Esophagus squamous epithelium (tissue), 5 donors: ENCODE measurements at regions not wholly inside any gene's neighbourhood (a gene's known extent, or its start where the extent isn't known, plus 50 kb on each side); places are given as distances from the start of the nearest gene placed in this dataset.

Experiments used
- DNase-seq: peaks from one replicate; lab custom pipeline; 2025; lab: John Stamatoyannopoulos, UW
- H3K27ac ChIP-seq, 4 donors: fragments of 200-600 bp; sonication (generic); one replicate each; pipeline ENCODE4 v1.5.1; 2016 to 2019; ENCODE audit warnings: mild to moderate bottlenecking in 1 of 4
- H3K27me3 ChIP-seq, 4 donors: fragments of 200-600 bp; sonication (generic); 1 replicate in 3 of 4; 2 replicates in 1 of 4; pipeline versions ENCODE4 v1.5.1 to v1.6.0; 2017 to 2021; ENCODE audit warnings: antibody characterized with exemption in 1 of 4
- H3K36me3 ChIP-seq, 3 donors: fragments of 200-600 bp; sonication (generic); one replicate each; pipeline ENCODE4 v1.5.1; 2016 to 2019
- H3K4me1 ChIP-seq, 3 donors: fragments of 200-600 bp; sonication (generic); one replicate each; pipeline ENCODE4 v1.5.1; 2017 to 2019
- H3K4me3 ChIP-seq, 4 donors: fragments of 200-600 bp; sonication (generic); 1 replicate in 3 of 4; 2 replicates in 1 of 4; pipeline ENCODE4 v1.5.1; 2016 to 2019; ENCODE audit warnings: mild to moderate bottlenecking in 2 of 4, moderate library complexity in 1 of 4
- H3K9me3 ChIP-seq, 3 donors: fragments of 200-600 bp; sonication (generic); one replicate each; pipeline ENCODE4 v1.5.1; 2016 to 2019
- POLR2A ChIP-seq, 4 donors: fragments of 450-650 bp; IDR thresholded peaks; one replicate each; pipeline ENCODE4 v1.6.1; 2017; ENCODE audit warnings: antibody characterized with exemption in 4 of 4, mild to moderate bottlenecking in 4 of 4, moderate library complexity in 3 of 4
- WGBS, 2 donors: methylation state at CpG; one replicate each; pipeline ENCODE4 v1.1.5; 2018; 5-methylcytosine and 5-hydroxymethylcytosine counted together
- intact Hi-C: fragments of 100-400 bp; cut with DNase I; formaldehyde crosslinking; loops from one replicate; pipeline ENCODE4 v1.15.0; 2022
- TF ChIP-seq, protein P1 (sequence below), 6 experiments: fragments of 450-650 bp in 4 of 6; fragments of 200-600 bp in 2 of 6; sonication (generic) in 2 of 6; IDR thresholded peaks; one replicate each; pipeline ENCODE4 v1.5.1; 2016 to 2019; ENCODE audit warnings: antibody characterized with exemption in 6 of 6, mild to moderate bottlenecking in 4 of 6, moderate library complexity in 4 of 6
- donor health status: DM: yes; HTN: yes; CAD: no.

DNA sequence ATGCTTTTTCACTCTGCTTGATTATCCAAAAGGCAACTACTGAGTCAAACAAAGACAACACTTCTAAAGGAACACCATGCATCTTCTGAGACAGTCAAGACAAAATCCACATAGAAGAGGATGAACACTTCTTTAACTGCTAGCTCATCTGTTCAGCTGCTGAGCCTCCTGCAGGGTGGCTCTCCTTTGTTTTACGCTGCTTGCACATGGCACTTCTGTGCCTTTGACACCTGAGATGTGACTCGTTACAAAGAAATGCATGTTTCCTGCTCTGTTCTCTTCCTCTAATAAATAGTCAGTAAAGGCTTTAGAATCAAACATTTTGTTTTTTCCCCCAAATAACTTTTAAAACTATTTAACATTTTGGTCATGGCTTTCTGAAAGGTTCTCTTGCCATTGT lies 1129.4 kb downstream of the TDRD15 start:
- 38 to 58% methylated on average over 2 of the region's 2 CpGs for WGBS, 2 donors
- no peak for DNase-seq
- H3K4me1 ChIP-seq = no peaks in the 10 kb centered on the region
- intact Hi-C loops = no loop called here
- no peaks in the 10 kb centered on the region for H3K9me3 ChIP-seq
- no peak overlapping the region for H3K4me3 ChIP-seq
- no peaks in the 10 kb centered on the region for H3K27me3 ChIP-seq
- H3K36me3 ChIP-seq = no peaks in the 10 kb centered on the region
- no peak overlapping the region for H3K27ac ChIP-seq
- TF ChIP-seq POLR2A (IDR thresholded peaks at IDR 0.05) = no peak
- TF ChIP-seq, protein P1, sequence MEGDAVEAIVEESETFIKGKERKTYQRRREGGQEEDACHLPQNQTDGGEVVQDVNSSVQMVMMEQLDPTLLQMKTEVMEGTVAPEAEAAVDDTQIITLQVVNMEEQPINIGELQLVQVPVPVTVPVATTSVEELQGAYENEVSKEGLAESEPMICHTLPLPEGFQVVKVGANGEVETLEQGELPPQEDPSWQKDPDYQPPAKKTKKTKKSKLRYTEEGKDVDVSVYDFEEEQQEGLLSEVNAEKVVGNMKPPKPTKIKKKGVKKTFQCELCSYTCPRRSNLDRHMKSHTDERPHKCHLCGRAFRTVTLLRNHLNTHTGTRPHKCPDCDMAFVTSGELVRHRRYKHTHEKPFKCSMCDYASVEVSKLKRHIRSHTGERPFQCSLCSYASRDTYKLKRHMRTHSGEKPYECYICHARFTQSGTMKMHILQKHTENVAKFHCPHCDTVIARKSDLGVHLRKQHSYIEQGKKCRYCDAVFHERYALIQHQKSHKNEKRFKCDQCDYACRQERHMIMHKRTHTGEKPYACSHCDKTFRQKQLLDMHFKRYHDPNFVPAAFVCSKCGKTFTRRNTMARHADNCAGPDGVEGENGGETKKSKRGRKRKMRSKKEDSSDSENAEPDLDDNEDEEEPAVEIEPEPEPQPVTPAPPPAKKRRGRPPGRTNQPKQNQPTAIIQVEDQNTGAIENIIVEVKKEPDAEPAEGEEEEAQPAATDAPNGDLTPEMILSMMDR (IDR thresholded peaks at IDR 0.05) = no peak

DNA sequence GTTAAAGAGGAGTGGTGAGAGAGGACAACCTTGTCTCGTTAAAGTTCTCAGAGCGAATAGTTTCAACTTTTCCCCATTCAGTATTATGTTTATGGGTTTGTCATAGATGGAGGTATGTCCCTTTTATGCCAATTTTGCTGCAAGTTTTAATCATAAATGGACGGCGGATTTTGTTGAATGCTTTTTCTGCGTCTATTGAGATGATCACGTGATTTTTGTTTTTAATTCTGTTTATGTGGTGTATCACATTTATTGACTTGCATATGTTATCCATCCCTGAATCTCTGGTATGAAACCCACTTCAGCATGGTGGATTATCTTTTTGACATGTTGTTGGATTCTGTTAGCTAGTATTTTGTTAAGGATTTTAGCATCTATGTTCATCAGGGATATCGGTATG lies 1123.8 kb upstream of the KLHL29 start:
- TF ChIP-seq POLR2A (IDR thresholded peaks at IDR 0.05) = no peak
- TF ChIP-seq, protein P1 (IDR thresholded peaks at IDR 0.05) = no peak
- no peaks in the 10 kb centered on the region for H3K9me3 ChIP-seq
- intact Hi-C loops = no loop called here
- no peak overlapping the region for H3K27ac ChIP-seq
- no peaks in the 10 kb centered on the region for H3K36me3 ChIP-seq
- no peaks in the 10 kb centered on the region for H3K27me3 ChIP-seq
- no peaks in the 10 kb centered on the region for H3K4me1 ChIP-seq
- 87 to 89% methylated on average over 7 of the region's 7 CpGs for WGBS, 2 donors
- DNase-seq = no peak
- H3K4me3 ChIP-seq = no peak overlapping the region

DNA sequence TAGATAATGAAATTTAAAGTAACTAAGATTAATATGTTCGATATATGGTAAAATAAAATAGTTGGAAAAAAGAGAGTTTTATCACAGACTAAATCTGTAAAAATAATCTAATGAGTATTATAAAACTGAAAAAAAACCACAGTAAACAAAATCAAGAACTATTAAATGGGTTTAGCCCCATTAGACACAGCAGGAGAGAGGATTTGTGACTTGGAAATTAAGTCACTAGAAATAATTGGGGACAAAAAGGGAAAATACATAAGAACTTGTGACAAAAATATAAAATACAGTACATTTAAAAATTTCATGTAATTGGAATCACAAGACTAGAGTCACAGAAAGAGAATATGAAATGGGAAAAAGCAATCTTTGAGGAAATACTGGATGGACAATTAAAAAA lies 1114.6 kb upstream of the KLHL29 start:
- 93 to 100% methylated on average over 1 of the region's 1 CpG for WGBS, 2 donors
- TF ChIP-seq POLR2A (IDR thresholded peaks at IDR 0.05) = no peak
- TF ChIP-seq, protein P1 (IDR thresholded peaks at IDR 0.05) = no peak
- H3K9me3 ChIP-seq = no peaks in the 10 kb centered on the region
- H3K36me3 ChIP-seq = no peaks in the 10 kb centered on the region
- H3K27ac ChIP-seq = no peak overlapping the region
- H3K27me3 ChIP-seq = no peaks in the 10 kb centered on the region
- H3K4me1 ChIP-seq = no peaks in the 10 kb centered on the region
- no peak for DNase-seq
- no peak overlapping the region for H3K4me3 ChIP-seq
- intact Hi-C loops = no loop called here

DNA sequence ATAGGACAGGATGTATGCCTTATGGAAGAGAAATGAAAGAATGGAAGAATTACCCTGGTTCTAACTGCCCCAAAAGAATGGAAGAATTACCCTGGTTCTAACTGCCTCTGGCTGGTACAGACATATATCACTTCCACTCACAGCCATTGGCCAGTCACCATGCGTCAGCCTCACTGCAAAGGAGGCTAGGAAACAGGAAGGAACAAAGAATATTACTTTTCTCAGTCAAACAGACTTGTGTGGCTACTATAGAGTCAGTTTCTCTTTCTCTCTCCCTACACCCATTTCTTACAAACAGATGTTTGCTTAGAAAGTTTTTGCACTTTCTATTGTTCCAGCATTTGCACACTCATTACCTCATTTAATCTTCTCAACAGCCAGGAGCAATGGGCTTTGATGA lies 1111.1 kb upstream of the KLHL29 start:
- H3K4me3 ChIP-seq = no peak overlapping the region
- no peaks in the 10 kb centered on the region for H3K4me1 ChIP-seq
- no peak for TF ChIP-seq POLR2A (IDR thresholded peaks at IDR 0.05)
- TF ChIP-seq, protein P1 (IDR thresholded peaks at IDR 0.05) = no peak
- no peak overlapping the region for H3K27ac ChIP-seq
- DNase-seq = no peak
- no peaks in the 10 kb centered on the region for H3K27me3 ChIP-seq
- WGBS, 2 donors = 29 to 57% methylated on average over 1 of the region's 1 CpG
- H3K36me3 ChIP-seq = no peaks in the 10 kb centered on the region
- H3K9me3 ChIP-seq = no peaks in the 10 kb centered on the region
- intact Hi-C loops = no loop called here

DNA sequence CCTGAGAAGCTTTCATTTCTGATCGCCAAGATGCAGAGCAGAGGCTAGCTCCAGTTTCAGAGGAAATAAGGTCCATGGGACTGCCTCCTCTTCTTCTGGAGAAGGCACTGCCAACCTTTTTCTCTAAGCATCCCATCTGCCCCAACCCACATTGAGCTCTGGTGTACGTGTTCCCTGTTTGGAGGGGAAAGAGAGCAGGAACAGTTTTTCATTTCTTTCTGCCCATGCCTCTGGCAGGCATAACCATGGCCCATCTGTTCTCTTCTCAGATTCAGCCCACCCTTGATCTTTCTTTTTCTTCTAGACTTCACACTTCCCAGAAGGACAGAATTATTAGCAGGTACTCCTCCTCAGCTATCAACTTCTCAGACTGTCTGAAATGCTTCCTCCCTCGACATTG lies 1110.3 kb upstream of the KLHL29 start:
- Histone ChIP-seq H3K4me3 (no peak overlapping the region), H3K36me3 (no peaks in the 10 kb centered on the region), H3K27ac (no peak overlapping the region), H3K4me1 (no peaks in the 10 kb centered on the region), H3K27me3 (no peaks in the 10 kb centered on the region), H3K9me3 (no peaks in the 10 kb centered on the region)
- 51 to 64% methylated on average over 3 of the region's 3 CpGs for WGBS, 2 donors
- TF ChIP-seq, protein P1 (IDR thresholded peaks at IDR 0.05) = no peak
- TF ChIP-seq POLR2A (IDR thresholded peaks at IDR 0.05) = no peak
- intact Hi-C loops = no loop called here
- no peak for DNase-seq
